ENCODE measurements at regions not wholly inside any gene's neighbourhood (a gene's known extent, or its start where the extent isn't known, plus 50 kb on each side); places are given as distances from the start of the nearest gene placed in this dataset.
"Not testable (repeated sequence)": the region's sequence is repeated elsewhere in the genome, so short reads cannot be mapped to it uniquely, and the experiment has no call there.

GRCh38 chr3:104360038-104360437 lies 1006.7 kb upstream of the ALCAM start:
- TF ChIP-seq CTCF (IDR thresholded peaks at IDR 0.05): no peak
- H3K4me3 ChIP-seq: no peak overlapping the region
- no peaks in the 10 kb centered on the region for H3K9me3 ChIP-seq
- no peak for DNase-seq
- H3K4me1 ChIP-seq: no peaks in the 10 kb centered on the region
- no peak overlapping the region for H3K27ac ChIP-seq
- no peaks in the 10 kb centered on the region for H3K27me3 ChIP-seq (ENCODE audit: insufficient read depth in 3 of 3, low read length in 2 of 3)
- ATAC-seq: no peak
- H3K36me3 ChIP-seq (ENCODE audit: insufficient read depth in 1 of 2, low read depth in 1 of 2): no peaks in the 10 kb centered on the region
- intact Hi-C loops (cut with DNase I): no loop called here

- ATAC-seq; H3K27ac ChIP-seq; intact Hi-C loops (cut with DNase I); DNase-seq; H3K27me3 ChIP-seq (ENCODE audit: insufficient read depth in 3 of 3, low read length in 2 of 3); H3K4me3 ChIP-seq; H3K9me3 ChIP-seq; H3K36me3 ChIP-seq (ENCODE audit: insufficient read depth in 1 of 2, low read depth in 1 of 2); H3K4me1 ChIP-seq: not testable (repeated sequence)
- WGBS, 3 donors: 98 to 99% (median 98%) methylated on average over 8 of the region's 8 CpGs
Observed at GRCh38 chr3:104361748-104362147, 1005.0 kb upstream of the ALCAM start.

- no peak overlapping the region for H3K4me3 ChIP-seq
- H3K36me3 ChIP-seq (ENCODE audit: insufficient read depth in 1 of 2, low read depth in 1 of 2): no peaks in the 10 kb centered on the region
- no peak for TF ChIP-seq CTCF (IDR thresholded peaks at IDR 0.05)
- H3K9me3 ChIP-seq: no peaks in the 10 kb centered on the region
- DNase-seq (no peak), ATAC-seq (no peak)
- H3K4me1 ChIP-seq: no peaks in the 10 kb centered on the region
- WGBS, 3 donors: 92 to 95% (median 92%) methylated on average over 6 of the region's 6 CpGs
- intact Hi-C loops (cut with DNase I): no loop called here
- no peak overlapping the region for H3K27ac ChIP-seq
- H3K27me3 ChIP-seq (ENCODE audit: insufficient read depth in 3 of 3, low read length in 2 of 3): no peaks in the 10 kb centered on the region
Observed at GRCh38 chr3:104362319-104362718, 1004.4 kb upstream of the ALCAM start.

- Histone ChIP-seq H3K27ac (no peak overlapping the region), H3K36me3 (ENCODE audit: insufficient read depth in 1 of 2, low read depth in 1 of 2) (no peaks in the 10 kb centered on the region), H3K4me3 (no peak overlapping the region), H3K4me1 (no peaks in the 10 kb centered on the region), H3K27me3 (ENCODE audit: insufficient read depth in 3 of 3, low read length in 2 of 3) (no peaks in the 10 kb centered on the region), H3K9me3 (no peaks in the 10 kb centered on the region)
- no peak for TF ChIP-seq CTCF (IDR thresholded peaks at IDR 0.05)
- 5 to 17% (median 14%) methylated on average over 3 of the region's 3 CpGs for WGBS, 3 donors
- intact Hi-C loops (cut with DNase I): no loop called here
- DNase-seq (no peak), ATAC-seq (no peak)
Observed at GRCh38 chr3:104367000-104367399, 999.7 kb upstream of the ALCAM start.

- Histone ChIP-seq H3K9me3 (no peaks in the 10 kb centered on the region), H3K27ac (no peak overlapping the region), H3K4me1 (no peaks in the 10 kb centered on the region), H3K36me3 (ENCODE audit: insufficient read depth in 1 of 2, low read depth in 1 of 2) (no peaks in the 10 kb centered on the region), H3K27me3 (ENCODE audit: insufficient read depth in 3 of 3, low read length in 2 of 3) (no peaks in the 10 kb centered on the region), H3K4me3 (no peak overlapping the region)
- intact Hi-C loops (cut with DNase I): no loop called here
- TF ChIP-seq CTCF (IDR thresholded peaks at IDR 0.05): no peak
- ATAC-seq: no peak
- DNase-seq: no peak
Observed at GRCh38 chr3:104368760-104369159, 997.9 kb upstream of the ALCAM start.

Data from psoas muscle (tissue), 7 donors.